ENCODE measurements at regions not wholly inside any gene's neighbourhood (a gene's known extent, or its start where the extent isn't known, plus 50 kb on each side); places are given as distances from the start of the nearest gene placed in this dataset.

DNA sequence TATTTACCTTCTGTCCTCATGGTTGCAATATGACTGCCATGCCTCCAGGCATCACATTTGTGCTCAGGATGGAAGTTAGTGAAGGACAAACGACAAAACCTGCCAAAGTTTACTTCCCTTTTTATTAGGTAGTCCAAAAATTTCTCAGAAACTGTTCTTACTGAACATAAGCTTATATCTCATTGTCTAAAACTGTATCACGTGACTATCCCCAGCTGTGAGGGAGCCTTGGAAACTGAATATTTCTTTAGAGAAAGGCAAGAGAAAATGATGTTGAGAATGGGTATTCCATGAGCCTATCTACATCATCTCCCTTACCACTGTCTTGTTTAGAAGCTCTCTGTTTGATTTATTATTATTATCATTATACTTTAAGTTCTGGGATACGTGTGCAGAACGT is 169.1 kb upstream of the ADRA1D start:
- TF ChIP-seq, protein P1, sequence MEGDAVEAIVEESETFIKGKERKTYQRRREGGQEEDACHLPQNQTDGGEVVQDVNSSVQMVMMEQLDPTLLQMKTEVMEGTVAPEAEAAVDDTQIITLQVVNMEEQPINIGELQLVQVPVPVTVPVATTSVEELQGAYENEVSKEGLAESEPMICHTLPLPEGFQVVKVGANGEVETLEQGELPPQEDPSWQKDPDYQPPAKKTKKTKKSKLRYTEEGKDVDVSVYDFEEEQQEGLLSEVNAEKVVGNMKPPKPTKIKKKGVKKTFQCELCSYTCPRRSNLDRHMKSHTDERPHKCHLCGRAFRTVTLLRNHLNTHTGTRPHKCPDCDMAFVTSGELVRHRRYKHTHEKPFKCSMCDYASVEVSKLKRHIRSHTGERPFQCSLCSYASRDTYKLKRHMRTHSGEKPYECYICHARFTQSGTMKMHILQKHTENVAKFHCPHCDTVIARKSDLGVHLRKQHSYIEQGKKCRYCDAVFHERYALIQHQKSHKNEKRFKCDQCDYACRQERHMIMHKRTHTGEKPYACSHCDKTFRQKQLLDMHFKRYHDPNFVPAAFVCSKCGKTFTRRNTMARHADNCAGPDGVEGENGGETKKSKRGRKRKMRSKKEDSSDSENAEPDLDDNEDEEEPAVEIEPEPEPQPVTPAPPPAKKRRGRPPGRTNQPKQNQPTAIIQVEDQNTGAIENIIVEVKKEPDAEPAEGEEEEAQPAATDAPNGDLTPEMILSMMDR (IDR thresholded peaks at IDR 0.05; ENCODE audit: poor library complexity, severe bottlenecking): no peak
- TF ChIP-seq, protein P2, sequence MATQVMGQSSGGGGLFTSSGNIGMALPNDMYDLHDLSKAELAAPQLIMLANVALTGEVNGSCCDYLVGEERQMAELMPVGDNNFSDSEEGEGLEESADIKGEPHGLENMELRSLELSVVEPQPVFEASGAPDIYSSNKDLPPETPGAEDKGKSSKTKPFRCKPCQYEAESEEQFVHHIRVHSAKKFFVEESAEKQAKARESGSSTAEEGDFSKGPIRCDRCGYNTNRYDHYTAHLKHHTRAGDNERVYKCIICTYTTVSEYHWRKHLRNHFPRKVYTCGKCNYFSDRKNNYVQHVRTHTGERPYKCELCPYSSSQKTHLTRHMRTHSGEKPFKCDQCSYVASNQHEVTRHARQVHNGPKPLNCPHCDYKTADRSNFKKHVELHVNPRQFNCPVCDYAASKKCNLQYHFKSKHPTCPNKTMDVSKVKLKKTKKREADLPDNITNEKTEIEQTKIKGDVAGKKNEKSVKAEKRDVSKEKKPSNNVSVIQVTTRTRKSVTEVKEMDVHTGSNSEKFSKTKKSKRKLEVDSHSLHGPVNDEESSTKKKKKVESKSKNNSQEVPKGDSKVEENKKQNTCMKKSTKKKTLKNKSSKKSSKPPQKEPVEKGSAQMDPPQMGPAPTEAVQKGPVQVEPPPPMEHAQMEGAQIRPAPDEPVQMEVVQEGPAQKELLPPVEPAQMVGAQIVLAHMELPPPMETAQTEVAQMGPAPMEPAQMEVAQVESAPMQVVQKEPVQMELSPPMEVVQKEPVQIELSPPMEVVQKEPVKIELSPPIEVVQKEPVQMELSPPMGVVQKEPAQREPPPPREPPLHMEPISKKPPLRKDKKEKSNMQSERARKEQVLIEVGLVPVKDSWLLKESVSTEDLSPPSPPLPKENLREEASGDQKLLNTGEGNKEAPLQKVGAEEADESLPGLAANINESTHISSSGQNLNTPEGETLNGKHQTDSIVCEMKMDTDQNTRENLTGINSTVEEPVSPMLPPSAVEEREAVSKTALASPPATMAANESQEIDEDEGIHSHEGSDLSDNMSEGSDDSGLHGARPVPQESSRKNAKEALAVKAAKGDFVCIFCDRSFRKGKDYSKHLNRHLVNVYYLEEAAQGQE (IDR thresholded peaks at IDR 0.05; ENCODE audit: borderline replicate concordance): no peak
- TF ChIP-seq EZH2 (IDR thresholded peaks at IDR 0.05; ENCODE audit: borderline replicate concordance, insufficient read depth, low read length, poor library complexity, severe bottlenecking) (no peak), EP300 (conservative IDR thresholded peaks at IDR 0.05; ENCODE audit: poor library complexity, severe bottlenecking) (no peak), TAF1 (IDR thresholded peaks at IDR 0.05; ENCODE audit: low read depth) (no peak)
